ENCODE measurements at regions not wholly inside any gene's neighbourhood (a gene's known extent, or its start where the extent isn't known, plus 50 kb on each side); places are given as distances from the start of the nearest gene placed in this dataset.
A peak's percentile ranks its signal among the peaks of the same experiment; 100 is the strongest.

DNA sequence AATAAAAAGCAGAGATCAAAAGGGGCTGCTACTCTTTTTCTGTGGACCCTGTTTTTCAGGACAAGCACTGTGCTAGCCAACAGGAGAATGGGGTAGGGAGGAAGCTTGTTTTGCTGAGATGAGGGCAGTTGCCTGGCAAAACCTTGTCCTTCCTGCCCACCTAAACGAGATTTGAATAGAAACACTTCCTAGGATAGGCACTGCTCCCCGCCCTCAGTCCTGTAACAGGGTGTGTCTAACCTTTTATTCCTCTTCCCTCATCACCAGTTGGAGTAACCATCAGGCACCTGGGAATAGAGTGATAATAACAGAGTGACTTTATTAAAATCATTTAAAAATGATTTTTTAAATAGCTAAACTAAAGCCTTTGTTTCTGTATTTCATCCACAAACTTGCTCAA, 368.8 kb downstream of the LNPK start:
- Histone ChIP-seq H4K8ac (ENCODE audit: extremely low read depth, insufficient read depth, low read length) (no peak overlapping the region), H3K23ac (ENCODE audit: insufficient read length) (no peak overlapping the region), H2BK120ac (replicated peaks; ENCODE audit: low read depth, low read length) (no peak overlapping the region), H2BK12ac (ENCODE audit: low read depth, low read length) (no peak overlapping the region), H4K20me1 (replicated peaks in 1 of 2; ENCODE audit: control insufficient read depth in 1 of 2, insufficient read depth in 2 of 2, low read length in 2 of 2) (no peaks in the 10 kb centered on the region), H3K9me3 (ENCODE audit: insufficient read depth in 2 of 2, low read depth in 1 of 2, low read length in 1 of 2) (no peaks in the 10 kb centered on the region), H4K5ac (ENCODE audit: insufficient read length, low read depth, low read length) (no peak overlapping the region), H2AFZ (ENCODE audit: low read length) (peak overlapping the region; percentile 21; the same call in 1 of the 2 replicates), H3K27ac (ENCODE audit: low read depth, low read length) (no peak overlapping the region), H3K79me1 (ENCODE audit: low read depth, low read length) (no peaks in the 10 kb centered on the region; the same call in 1 of the 2 replicates), H2BK5ac (ENCODE audit: low read depth, low read length) (no peak overlapping the region), H3K36me3 (ENCODE audit: control insufficient read depth in 2 of 4, insufficient read depth in 4 of 4, low read length in 3 of 4) (no peaks in the 10 kb centered on the region), H3K23me2 (ENCODE audit: low read depth, low read length) (no peaks in the 10 kb centered on the region), H2BK15ac (ENCODE audit: low read length) (no peak overlapping the region), H3K4ac (replicated peaks; ENCODE audit: insufficient read length, low read depth, low read length) (no peak overlapping the region), H3K27me3 (replicated peaks in 1 of 4; ENCODE audit: control insufficient read depth in 3 of 4, extremely low read depth in 1 of 4, insufficient read depth in 3 of 4, low read length in 3 of 4) (no peaks in the 10 kb centered on the region), H3K14ac (ENCODE audit: insufficient read length) (no peak overlapping the region), H3K79me2 (ENCODE audit: control insufficient read depth in 1 of 2, insufficient read depth in 2 of 2, low read length in 2 of 2) (no peaks in the 10 kb centered on the region), H3K4me2 (ENCODE audit: insufficient read depth in 1 of 2, low read depth in 2 of 2, low read length in 2 of 2) (no peak overlapping the region), H3K18ac (ENCODE audit: extremely low read depth, low read length) (no peak overlapping the region), H2AK5ac (ENCODE audit: low read depth, low read length) (no peak overlapping the region), H4K91ac (replicated peaks; ENCODE audit: insufficient read length, low read length) (no peak overlapping the region), H2BK20ac (ENCODE audit: low read length) (no peak overlapping the region), H3K9ac (replicated peaks in 1 of 4; ENCODE audit: extremely low read depth in 1 of 4, low read depth in 3 of 4, low read length in 3 of 4) (no peak overlapping the region), H3K4me1 (replicated peaks in 1 of 4; ENCODE audit: control insufficient read depth in 3 of 4, insufficient read depth in 4 of 4, low read length in 3 of 4) (no peaks in the 10 kb centered on the region), H3K56ac (replicated peaks; ENCODE audit: insufficient read length, low read depth, low read length) (no peak overlapping the region), H3K4me3 (ENCODE audit: extremely low read depth in 1 of 4, insufficient read depth in 2 of 4, low read depth in 3 of 4, low read length in 4 of 4) (no peak overlapping the region)
- FAIRE-seq (no peak), DNase-seq (ENCODE audit: low read depth in 1 of 2, low spot score in 2 of 2) (no peak)
- POLR2A ChIA-PET (ENCODE audit: partially characterized antibody) = interaction anchor here (1.3 kb wide), 1 partner anchor 22 kb away, joined by 3 read pairs; no protein-coding TSS in a partner anchor
- 47% methylated on average over 2 of the region's 2 CpGs; no CpG with 5 or more reads in 1 of the 2 experiments for WGBS, 2 experiments (ENCODE audit: extremely low coverage in 1 of 2, insufficient coverage in 1 of 2, insufficient read length in 1 of 2, insufficient replicate concordance in 2 of 2, low coverage in 1 of 2, low lambda C conversion rate in 2 of 2, missing lambda C conversion rate in 1 of 2)
- TF ChIP-seq CREB1 (IDR thresholded peaks at IDR 0.05) (no peak), GTF2F1 (IDR thresholded peaks at IDR 0.05; ENCODE audit: borderline replicate concordance, low read depth, low read length) (no peak), TCF12 (IDR thresholded peaks at IDR 0.05; ENCODE audit: low read depth, low read length) (no peak), ZNF274 (IDR thresholded peaks at IDR 0.05; ENCODE audit: borderline replicate concordance, extremely low read depth, low read length) (no peak)
- TF ChIP-seq, protein P1, sequence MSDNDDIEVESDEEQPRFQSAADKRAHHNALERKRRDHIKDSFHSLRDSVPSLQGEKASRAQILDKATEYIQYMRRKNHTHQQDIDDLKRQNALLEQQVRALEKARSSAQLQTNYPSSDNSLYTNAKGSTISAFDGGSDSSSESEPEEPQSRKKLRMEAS (IDR thresholded peaks at IDR 0.05) = no peak
- CTCF ChIA-PET (ENCODE audit: partially characterized antibody) = interaction anchor here (1.2 to 1.7 kb wide), 2 partner anchors 10 to 12 kb away, joined by 4 to 5 read pairs; no protein-coding TSS in a partner anchor

Data from H1 (cell line).